BE2C (cell line): ENCODE measurements at regions not wholly inside any gene's neighbourhood (a gene's known extent, or its start where the extent isn't known, plus 50 kb on each side); places are given as distances from the start of the nearest gene placed in this dataset.

Experiments
- DNase-seq: peaks from one replicate; pipeline ENCODE4 v3.0.0-alpha.2; 2020
- H3K27me3 ChIP-seq: fragments of 250-450 bp; sonication (Bioruptor Pico); 2 replicates; pipeline ENCODE4 v1.5.1; 2020; ENCODE audit warnings: mild to moderate bottlenecking
- H3K36me3 ChIP-seq: fragments of 250-450 bp; sonication (Bioruptor Pico); 2 replicates; pipeline ENCODE4 v1.5.1; 2020; ENCODE audit warnings: mild to moderate bottlenecking
- H3K4me1 ChIP-seq: fragments of 250-450 bp; sonication (Bioruptor Pico); 2 replicates; pipeline ENCODE4 v1.5.1; 2020
- H3K4me3 ChIP-seq: 2 replicates; pipeline ENCODE4 v1.5.1; 2011; ENCODE audit warnings: low read depth, low read length
- H3K9me3 ChIP-seq: fragments of 250-450 bp; sonication (Bioruptor Pico); 2 replicates; pipeline ENCODE4 v1.5.1; 2020
- TF ChIP-seq, protein P1 (sequence below): IDR thresholded peaks from 2 replicates; pipeline ENCODE4 v1.5.1; 2012; ENCODE audit warnings: mild to moderate bottlenecking, low read depth, low read length

GRCh38 chr6:99002831-99003230 lies 55.1 kb upstream of the FBXL4 start:
- TF ChIP-seq, protein P1, sequence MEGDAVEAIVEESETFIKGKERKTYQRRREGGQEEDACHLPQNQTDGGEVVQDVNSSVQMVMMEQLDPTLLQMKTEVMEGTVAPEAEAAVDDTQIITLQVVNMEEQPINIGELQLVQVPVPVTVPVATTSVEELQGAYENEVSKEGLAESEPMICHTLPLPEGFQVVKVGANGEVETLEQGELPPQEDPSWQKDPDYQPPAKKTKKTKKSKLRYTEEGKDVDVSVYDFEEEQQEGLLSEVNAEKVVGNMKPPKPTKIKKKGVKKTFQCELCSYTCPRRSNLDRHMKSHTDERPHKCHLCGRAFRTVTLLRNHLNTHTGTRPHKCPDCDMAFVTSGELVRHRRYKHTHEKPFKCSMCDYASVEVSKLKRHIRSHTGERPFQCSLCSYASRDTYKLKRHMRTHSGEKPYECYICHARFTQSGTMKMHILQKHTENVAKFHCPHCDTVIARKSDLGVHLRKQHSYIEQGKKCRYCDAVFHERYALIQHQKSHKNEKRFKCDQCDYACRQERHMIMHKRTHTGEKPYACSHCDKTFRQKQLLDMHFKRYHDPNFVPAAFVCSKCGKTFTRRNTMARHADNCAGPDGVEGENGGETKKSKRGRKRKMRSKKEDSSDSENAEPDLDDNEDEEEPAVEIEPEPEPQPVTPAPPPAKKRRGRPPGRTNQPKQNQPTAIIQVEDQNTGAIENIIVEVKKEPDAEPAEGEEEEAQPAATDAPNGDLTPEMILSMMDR: no peak
- no peaks in the 10 kb centered on the region for H3K4me1 ChIP-seq
- 0 out of 2 replicates have a peak, but pooled peaks cover 5% of the 10 kb centered on the region for H3K27me3 ChIP-seq
- no peak overlapping the region for H3K4me3 ChIP-seq
- no peaks in the 10 kb centered on the region for H3K36me3 ChIP-seq
- no peak for DNase-seq
- no peaks in the 10 kb centered on the region for H3K9me3 ChIP-seq

GRCh38 chr6:98998103-98998502 lies 50.4 kb upstream of the FBXL4 start:
- TF ChIP-seq, protein P1: no peak
- Histone ChIP-seq H3K36me3 (no peaks in the 10 kb centered on the region), H3K4me3 (no peak overlapping the region), H3K27me3 (no peaks in the 10 kb centered on the region), H3K9me3 (no peaks in the 10 kb centered on the region), H3K4me1 (no peaks in the 10 kb centered on the region)
- DNase-seq: no peak
